IPS DF 4.7 (cell line): ENCODE measurements at regions not wholly inside any gene's neighbourhood (a gene's known extent, or its start where the extent isn't known, plus 50 kb on each side); places are given as distances from the start of the nearest gene placed in this dataset.

Experiments used
- DNase-seq: peaks from one replicate; pipeline ENCODE4 v3.0.0-alpha.2; 2013; ENCODE audit warnings: low spot score; ENCODE audit errors: extremely low read depth

GRCh38 chr3:46091741-46092701 is 64.7 kb upstream of the XCR1 start:
- no peak for DNase-seq

- no peak for DNase-seq
These were observed 63.8 kb upstream of the XCR1 start for GRCh38 chr3:46091046-46091445.

GRCh38 chr3:46090161-46090591 is 62.9 kb upstream of the XCR1 start:
- DNase-seq = no peak

GRCh38 chr3:46089237-46090011 is 62.1 kb upstream of the XCR1 start:
- DNase-seq = no peak

GRCh38 chr3:46087871-46088270 is 60.6 kb upstream of the XCR1 start:
- DNase-seq = no peak

- no peak for DNase-seq
These were observed 59.7 kb upstream of the XCR1 start for GRCh38 chr3:46086986-46087385.

- DNase-seq = no peak
These were observed 58.8 kb upstream of the XCR1 start for GRCh38 chr3:46086083-46086437.

- no peak for DNase-seq
These were observed 58.3 kb upstream of the XCR1 start for GRCh38 chr3:46085421-46086082.

GRCh38 chr3:46083956-46084355 is 56.7 kb upstream of the XCR1 start:
- no peak for DNase-seq

GRCh38 chr3:46082849-46083248 is 55.6 kb upstream of the XCR1 start:
- no peak for DNase-seq

- no peak for DNase-seq
These were observed 54.7 kb upstream of the XCR1 start for GRCh38 chr3:46082021-46082420.

- DNase-seq = no peak
These were observed 53.7 kb upstream of the XCR1 start for GRCh38 chr3:46080969-46081345.

- DNase-seq = no peak
These were observed 53.1 kb upstream of the XCR1 start for GRCh38 chr3:46080124-46080968.

GRCh38 chr3:46078712-46079400 is 51.6 kb upstream of the XCR1 start:
- peak; percentile 89 for DNase-seq
